HepG2 (cell line): ENCODE measurements at regions not wholly inside any gene's neighbourhood (a gene's known extent, or its start where the extent isn't known, plus 50 kb on each side); places are given as distances from the start of the nearest gene placed in this dataset.

Experiments
- ATAC-seq: fragments of 200-7000 bp; cut with Tn5 transposase; 3 replicates; pipeline ENCODE4 v1.9.1; 2020; ENCODE audit warnings: mild to moderate bottlenecking, moderate library complexity
- BruUV-seq: library from RNA; stranded (reverse); fragments of 400-500 nt; replicated peaks from 2 replicates; lab custom pipeline; 2021; lab: Mats Ljungman, UMichigan
- CTCF ChIA-PET: fragments of 300-600 bp; formaldehyde crosslinking; extraction: SDS; loops from one replicate; lab custom pipeline; 2021; ENCODE audit warnings: low total read pairs, inconsistent platforms, low intra/inter-chr PET ratio; lab: Yijun Ruan, JAX
- POLR2A ChIA-PET: fragments of 350-600 bp; sonication (Branson Sonifier 250); formaldehyde crosslinking; loops from one replicate; lab custom pipeline; 2020; ENCODE audit warnings: antibody characterized with exemption, inconsistent platforms; lab: Yijun Ruan, JAX
- DNase-seq: peaks from one replicate; pipeline ENCODE4 v3.0.0-alpha.2; 2015; ENCODE audit warnings: low spot score
- FAIRE-seq: peaks from 3 replicates; lab custom pipeline; 2011; peaks lifted over from hg19 to GRCh38; lab: Jason Lieb, UNC
- H2AFZ ChIP-seq: one replicate; pipeline ENCODE4 v1.6.1; 2011; ENCODE audit warnings: low read length, inconsistent platforms
- H3K27ac ChIP-seq: fragments of 300-600 bp; 3 replicates; pipeline ENCODE4 v1.8.0; 2011; ENCODE audit warnings: mixed run types, mild to moderate bottlenecking, mixed read lengths, low read length, inconsistent platforms; ENCODE audit not compliant: insufficient read depth; ENCODE audit errors: extremely low read length
- H3K27me3 ChIP-seq, 2 experiments: fragments of 200-600 bp in 1 of 2; 2 replicates in 1 of 2; 3 replicates in 1 of 2; pipeline versions ENCODE4 v1.6.0 to v1.8.0; 2011; ENCODE audit warnings: low read length in 2 of 2, mild to moderate bottlenecking in 2 of 2, moderate library complexity in 2 of 2, inconsistent platforms in 1 of 2; ENCODE audit not compliant: insufficient read depth in 2 of 2, control insufficient read depth in 1 of 2
- H3K36me3 ChIP-seq, 2 experiments: fragments of 200-600 bp in 1 of 2; replicated peaks in 1 of 2; 2 replicates in 1 of 2; 3 replicates in 1 of 2; pipeline versions ENCODE4 v1.5.1 to v1.8.0; 2011; ENCODE audit warnings: low read length in 2 of 2, inconsistent platforms in 1 of 2; ENCODE audit not compliant: insufficient read depth in 2 of 2, control insufficient read depth in 1 of 2
- H3K4me1 ChIP-seq: 2 replicates; pipeline ENCODE4 v1.5.1; 2012; ENCODE audit warnings: low read length, inconsistent platforms; ENCODE audit not compliant: insufficient read depth
- H3K4me2 ChIP-seq: 2 replicates; pipeline ENCODE4 v1.6.0; 2011; ENCODE audit warnings: low read depth, low read length, inconsistent platforms
- H3K4me3 ChIP-seq, 3 experiments: fragments of 200-600 bp in 1 of 3; sonication (generic), shearing (Covaris generic) in 1 of 3; replicated peaks in 1 of 3; 2 replicates each; pipeline ENCODE4 v1.5.1; 2011 to 2016; ENCODE audit warnings: low read length in 3 of 3, inconsistent platforms in 2 of 3, low read depth in 2 of 3, mild to moderate bottlenecking in 2 of 3, control low read depth in 1 of 3, mixed read lengths in 1 of 3; ENCODE audit not compliant: insufficient read depth in 1 of 3
- H3K79me2 ChIP-seq: one replicate; pipeline ENCODE4 v1.6.1; 2011; ENCODE audit warnings: low read length, inconsistent platforms; ENCODE audit not compliant: insufficient read depth
- H3K9ac ChIP-seq: 2 replicates; pipeline ENCODE4 v1.6.0; 2011; ENCODE audit warnings: mild to moderate bottlenecking, low read depth, low read length, inconsistent platforms; ENCODE audit not compliant: insufficient read depth
- H3K9me3 ChIP-seq: 2 replicates; pipeline ENCODE4 v1.5.1; 2012; ENCODE audit warnings: mild to moderate bottlenecking, low read length
- H4K20me1 ChIP-seq: 2 replicates; pipeline ENCODE4 v1.6.0; 2011; ENCODE audit warnings: inconsistent platforms, mild to moderate bottlenecking, low read length, moderate library complexity; ENCODE audit not compliant: insufficient read depth
- DZIP1 ChIP-seq: sonication (generic); formaldehyde crosslinking; IDR thresholded peaks from 2 replicates; pipeline ENCODE4 v1.5.0; 2020; ENCODE audit warnings: mild to moderate bottlenecking, missing genetic modification reagents
- FOXK2 ChIP-seq: fragments of 450-650 bp; IDR thresholded peaks from 2 replicates; pipeline ENCODE4 v1.6.1; 2016
- HNRNPUL1 ChIP-seq: fragments of 200-400 bp; formaldehyde crosslinking; IDR thresholded peaks from 2 replicates; pipeline ENCODE4 v1.6.1; 2017; ENCODE audit warnings: low read depth, mild to moderate bottlenecking, low read length, moderate library complexity
- HOXA3 ChIP-seq: sonication (generic); formaldehyde crosslinking; IDR thresholded peaks from 2 replicates; pipeline ENCODE4 v1.5.0; 2020; ENCODE audit warnings: missing genetic modification reagents
- KLF12 ChIP-seq: sonication (generic); formaldehyde crosslinking; IDR thresholded peaks from 2 replicates; pipeline ENCODE4 v1.4.0; 2020; ENCODE audit warnings: missing genetic modification reagents, borderline replicate concordance
- NFRKB ChIP-seq: fragments of 450-650 bp; IDR thresholded peaks from 2 replicates; pipeline ENCODE4 v1.6.1; 2017
- NONO ChIP-seq, 2 experiments: fragments of 450-650 bp in 1 of 2; sonication (generic) in 1 of 2; formaldehyde crosslinking in 1 of 2; IDR thresholded peaks in 1 of 2; conservative IDR thresholded peaks in 1 of 2; 2 replicates each; pipeline versions ENCODE4 v1.6.1 to v1.8.0; 2017 to 2022; ENCODE audit warnings: mild to moderate bottlenecking in 1 of 2, missing genetic modification reagents in 1 of 2, moderate library complexity in 1 of 2
- PBX2 ChIP-seq: IDR thresholded peaks from 2 replicates; pipeline ENCODE4 v1.6.1; 2016; ENCODE audit warnings: control low read depth
- PHB2 ChIP-seq: fragments of 450-650 bp; IDR thresholded peaks from 2 replicates; pipeline ENCODE4 v1.6.1; 2018; ENCODE audit not compliant: partially characterized antibody
- PRDM4 ChIP-seq: sonication (generic); formaldehyde crosslinking; IDR thresholded peaks from 2 replicates; pipeline ENCODE4 v1.9.0; 2021; ENCODE audit warnings: missing genetic modification reagents, borderline replicate concordance
- REXO4 ChIP-seq: sonication (generic); formaldehyde crosslinking; IDR thresholded peaks from 2 replicates; pipeline ENCODE4 v1.8.0; 2022; ENCODE audit warnings: missing genetic modification reagents, mild to moderate bottlenecking, borderline replicate concordance
- RXRB ChIP-seq: IDR thresholded peaks from 2 replicates; pipeline ENCODE4 v1.6.1; 2016; ENCODE audit warnings: borderline replicate concordance, missing genetic modification reagents, missing compliant biosample characterization
- ZFP41 ChIP-seq: sonication (generic); formaldehyde crosslinking; IDR thresholded peaks from 2 replicates; pipeline ENCODE4 v1.4.0; 2020; ENCODE audit warnings: mild to moderate bottlenecking, missing genetic modification reagents, borderline replicate concordance
- ZNF546 ChIP-seq: sonication (generic); formaldehyde crosslinking; conservative IDR thresholded peaks from 2 replicates; pipeline ENCODE4 v1.8.1; 2023; ENCODE audit warnings: mild to moderate bottlenecking, missing genetic modification reagents
- ZNF747 ChIP-seq: sonication (generic); formaldehyde crosslinking; IDR thresholded peaks from 2 replicates; pipeline ENCODE4 v1.8.1; 2023; ENCODE audit warnings: missing genetic modification reagents, mild to moderate bottlenecking, borderline replicate concordance
- ZNF83 ChIP-seq: sonication (generic); formaldehyde crosslinking; IDR thresholded peaks from 2 replicates; pipeline ENCODE4 v1.4.0; 2020; ENCODE audit warnings: missing genetic modification reagents, mild to moderate bottlenecking, borderline replicate concordance
- ZNF850 ChIP-seq: sonication (generic); formaldehyde crosslinking; conservative IDR thresholded peaks from 2 replicates; pipeline ENCODE4 v1.9.0; 2021; ENCODE audit warnings: mild to moderate bottlenecking, missing genetic modification reagents
- ZSCAN12 ChIP-seq: sonication (generic); formaldehyde crosslinking; IDR thresholded peaks from 2 replicates; pipeline ENCODE4 v1.9.0; 2021; ENCODE audit warnings: mild to moderate bottlenecking, missing genetic modification reagents
- in situ Hi-C: cut with HindIII; loops from 2 replicates; pipeline ENCODE4 v1.10.0; 2017; ENCODE audit warnings: low pct_unique_long_range_greater_than_20kb; ENCODE audit not compliant: extremely low pct_ligation_motif_present
- intact Hi-C: fragments of 100-400 bp; cut with micrococcal nuclease; formaldehyde crosslinking; loops from one replicate; pipeline ENCODE4 v1.10.0; 2022; ENCODE audit not compliant: unreplicated experiment

- intact Hi-C loops (loop anchor here (10.0 kb wide), 1 partner anchor 309 kb away; no protein-coding TSS in a partner anchor), in situ Hi-C loops (loop anchor here (25.0 kb wide), 1 partner anchor 492 kb away; no protein-coding TSS in a partner anchor)
- Histone ChIP-seq H3K27ac (no peak overlapping the region), H3K9me3 (no peaks in the 10 kb centered on the region), H3K79me2 (no peaks in the 10 kb centered on the region), H3K4me2 (no peak overlapping the region), H3K9ac (no peak overlapping the region), H3K4me3 (no peak overlapping the region), H4K20me1 (no peaks in the 10 kb centered on the region), H3K27me3 (no peaks in the 10 kb centered on the region; a peak in 1 of 5 replicates), H3K4me1 (no peaks in the 10 kb centered on the region), H2AFZ (no peak overlapping the region), H3K36me3 (no peaks in the 10 kb centered on the region)
- ATAC-seq = no peak
- DNase-seq = no peak
- ChIA-PET POLR2A (no interaction called here), CTCF (no interaction called here)
- TF ChIP-seq RXRB (CRISPR knock-in tag) (no peak), HOXA3 (CRISPR knock-in tag) (no peak), ZFP41 (CRISPR knock-in tag) (no peak), ZSCAN12 (CRISPR knock-in tag) (no peak), ZNF850 (CRISPR knock-in tag) (no peak), HNRNPUL1 (no peak), ZNF83 (CRISPR knock-in tag) (no peak), PRDM4 (no peak), FOXK2 (no peak), REXO4 (CRISPR knock-in tag) (no peak), NFRKB (no peak), ZNF747 (CRISPR knock-in tag) (no peak), ZNF546 (no peak), PHB2 (no peak), NONO (IDR thresholded peaks at IDR 0.05) (no peak), NONO (CRISPR knock-in tag; conservative IDR thresholded peaks at IDR 0.05) (no peak), KLF12 (CRISPR knock-in tag) (no peak), DZIP1 (CRISPR knock-in tag) (no peak), PBX2 (no peak)
- no peak for FAIRE-seq
- no TSS peak for BruUV-seq
Measured at GRCh38 chr3:170804078-170804477, 65.9 kb downstream of the RPL22L1 start.
